Fibroblast of pulmonary artery (primary cell): ENCODE measurements at regions not wholly inside any gene's neighbourhood (a gene's known extent, or its start where the extent isn't known, plus 50 kb on each side); places are given as distances from the start of the nearest gene placed in this dataset.

Source experiments
- DNase-seq: peaks from one replicate; pipeline ENCODE4 v3.0.0-alpha.2; 2010; ENCODE audit warnings: low read depth
- H3K4me3 ChIP-seq: replicated peaks from 2 replicates; pipeline ENCODE4 v1.5.1; 2011; ENCODE audit warnings: low read depth, mild to moderate bottlenecking, control low read depth, low read length, moderate library complexity
- CTCF ChIP-seq: IDR thresholded peaks from 2 replicates; pipeline ENCODE4 v1.5.1; 2011; ENCODE audit warnings: mild to moderate bottlenecking, control low read depth, low read length, inconsistent platforms; ENCODE audit errors: missing control alignments

- no peak for TF ChIP-seq CTCF
- no peak overlapping the region for H3K4me3 ChIP-seq
- DNase-seq = no peak
Measured at GRCh38 chr20:57104651-57105204, 161.7 kb downstream of the BMP7 start.

GRCh38 chr20:57106030-57106682, 160.3 kb downstream of the BMP7 start:
- DNase-seq = no peak
- TF ChIP-seq CTCF = no peak

GRCh38 chr20:57106692-57107091, 159.7 kb downstream of the BMP7 start:
- no peak for TF ChIP-seq CTCF

More at GRCh38 chr20:57106030-57106682, 160.3 kb downstream of the BMP7 start:
- no peak overlapping the region for H3K4me3 ChIP-seq

GRCh38 chr20:57107208-57107607, 159.2 kb downstream of the BMP7 start:
- no peak for TF ChIP-seq CTCF
- DNase-seq = no peak
- no peak overlapping the region for H3K4me3 ChIP-seq

More at GRCh38 chr20:57106692-57107091, 159.7 kb downstream of the BMP7 start:
- H3K4me3 ChIP-seq = no peak overlapping the region
- DNase-seq = no peak

GRCh38 chr20:57108218-57108617, 158.2 kb downstream of the BMP7 start:
- no peak for TF ChIP-seq CTCF
- no peak for DNase-seq
- no peak overlapping the region for H3K4me3 ChIP-seq

- no peak for DNase-seq
Measured at GRCh38 chr20:57108742-57109570, 157.5 kb downstream of the BMP7 start.

More at GRCh38 chr20:57108742-57109570, 157.5 kb downstream of the BMP7 start:
- no peak overlapping the region for H3K4me3 ChIP-seq
- no peak for TF ChIP-seq CTCF
